HepG2 (cell line): ENCODE measurements at regions not wholly inside any gene's neighbourhood (a gene's known extent, or its start where the extent isn't known, plus 50 kb on each side); places are given as distances from the start of the nearest gene placed in this dataset.

Source experiments
- ATAC-seq: fragments of 200-7000 bp; cut with Tn5 transposase; 3 replicates; pipeline ENCODE4 v1.9.1; 2020; ENCODE audit warnings: mild to moderate bottlenecking, moderate library complexity
- BruUV-seq: library from RNA; stranded (reverse); fragments of 400-500 nt; replicated peaks from 2 replicates; lab custom pipeline; 2021; lab: Mats Ljungman, UMichigan
- CTCF ChIA-PET: fragments of 300-600 bp; formaldehyde crosslinking; extraction: SDS; loops from one replicate; lab custom pipeline; 2021; ENCODE audit warnings: low total read pairs, inconsistent platforms, low intra/inter-chr PET ratio; lab: Yijun Ruan, JAX
- POLR2A ChIA-PET: fragments of 350-600 bp; sonication (Branson Sonifier 250); formaldehyde crosslinking; loops from one replicate; lab custom pipeline; 2020; ENCODE audit warnings: antibody characterized with exemption, inconsistent platforms; lab: Yijun Ruan, JAX
- DNase-seq: peaks from one replicate; pipeline ENCODE4 v3.0.0-alpha.2; 2015; ENCODE audit warnings: low spot score
- FAIRE-seq: peaks from 3 replicates; lab custom pipeline; 2011; peaks lifted over from hg19 to GRCh38; lab: Jason Lieb, UNC
- H2AFZ ChIP-seq: one replicate; pipeline ENCODE4 v1.6.1; 2011; ENCODE audit warnings: low read length, inconsistent platforms
- H3K27ac ChIP-seq: fragments of 300-600 bp; 3 replicates; pipeline ENCODE4 v1.8.0; 2011; ENCODE audit warnings: mixed run types, mild to moderate bottlenecking, mixed read lengths, low read length, inconsistent platforms; ENCODE audit not compliant: insufficient read depth; ENCODE audit errors: extremely low read length
- H3K27me3 ChIP-seq, 2 experiments: fragments of 200-600 bp in 1 of 2; 2 replicates in 1 of 2; 3 replicates in 1 of 2; pipeline versions ENCODE4 v1.6.0 to v1.8.0; 2011; ENCODE audit warnings: low read length in 2 of 2, mild to moderate bottlenecking in 2 of 2, moderate library complexity in 2 of 2, inconsistent platforms in 1 of 2; ENCODE audit not compliant: insufficient read depth in 2 of 2, control insufficient read depth in 1 of 2
- H3K36me3 ChIP-seq, 2 experiments: fragments of 200-600 bp in 1 of 2; replicated peaks in 1 of 2; 2 replicates in 1 of 2; 3 replicates in 1 of 2; pipeline versions ENCODE4 v1.5.1 to v1.8.0; 2011; ENCODE audit warnings: low read length in 2 of 2, inconsistent platforms in 1 of 2; ENCODE audit not compliant: insufficient read depth in 2 of 2, control insufficient read depth in 1 of 2
- H3K4me1 ChIP-seq: 2 replicates; pipeline ENCODE4 v1.5.1; 2012; ENCODE audit warnings: low read length, inconsistent platforms; ENCODE audit not compliant: insufficient read depth
- H3K4me2 ChIP-seq: 2 replicates; pipeline ENCODE4 v1.6.0; 2011; ENCODE audit warnings: low read depth, low read length, inconsistent platforms
- H3K4me3 ChIP-seq, 3 experiments: fragments of 200-600 bp in 1 of 3; sonication (generic), shearing (Covaris generic) in 1 of 3; replicated peaks in 1 of 3; 2 replicates each; pipeline ENCODE4 v1.5.1; 2011 to 2016; ENCODE audit warnings: low read length in 3 of 3, inconsistent platforms in 2 of 3, low read depth in 2 of 3, mild to moderate bottlenecking in 2 of 3, control low read depth in 1 of 3, mixed read lengths in 1 of 3; ENCODE audit not compliant: insufficient read depth in 1 of 3
- H3K79me2 ChIP-seq: one replicate; pipeline ENCODE4 v1.6.1; 2011; ENCODE audit warnings: low read length, inconsistent platforms; ENCODE audit not compliant: insufficient read depth
- H3K9ac ChIP-seq: 2 replicates; pipeline ENCODE4 v1.6.0; 2011; ENCODE audit warnings: mild to moderate bottlenecking, low read depth, low read length, inconsistent platforms; ENCODE audit not compliant: insufficient read depth
- H3K9me3 ChIP-seq: 2 replicates; pipeline ENCODE4 v1.5.1; 2012; ENCODE audit warnings: mild to moderate bottlenecking, low read length
- H4K20me1 ChIP-seq: 2 replicates; pipeline ENCODE4 v1.6.0; 2011; ENCODE audit warnings: inconsistent platforms, mild to moderate bottlenecking, low read length, moderate library complexity; ENCODE audit not compliant: insufficient read depth
- GTF3A ChIP-seq: sonication (generic); formaldehyde crosslinking; conservative IDR thresholded peaks from 2 replicates; pipeline ENCODE4 v1.4.0; 2020; ENCODE audit warnings: mild to moderate bottlenecking, missing genetic modification reagents
- HNRNPLL ChIP-seq: fragments of 200-400 bp; formaldehyde crosslinking; IDR thresholded peaks from 2 replicates; pipeline ENCODE4 v1.6.1; 2017; ENCODE audit warnings: mild to moderate bottlenecking, low read depth, low read length; ENCODE audit not compliant: poor library complexity, severe bottlenecking
- RBFOX2 ChIP-seq: fragments of 200-400 bp; formaldehyde crosslinking; IDR thresholded peaks from 2 replicates; pipeline ENCODE4 v1.6.1; 2017; ENCODE audit warnings: low read depth, mild to moderate bottlenecking, low read length
- RXRB ChIP-seq: IDR thresholded peaks from 2 replicates; pipeline ENCODE4 v1.6.1; 2016; ENCODE audit warnings: borderline replicate concordance, missing genetic modification reagents, missing compliant biosample characterization
- SP5 ChIP-seq: IDR thresholded peaks from 2 replicates; pipeline ENCODE4 v1.6.1; 2016; ENCODE audit warnings: low read depth, borderline replicate concordance
- STAT5B ChIP-seq: sonication (generic); formaldehyde crosslinking; IDR thresholded peaks from 2 replicates; pipeline ENCODE4 v1.4.0; 2020; ENCODE audit warnings: missing genetic modification reagents
- TBX3 ChIP-seq: fragments of 450-650 bp; IDR thresholded peaks from 2 replicates; pipeline ENCODE4 v1.6.1; 2017; ENCODE audit warnings: antibody characterized with exemption, mild to moderate bottlenecking, inconsistent platforms, borderline replicate concordance
- WIZ ChIP-seq: sonication (generic); formaldehyde crosslinking; IDR thresholded peaks from 2 replicates; pipeline ENCODE4 v1.5.1; 2020; ENCODE audit warnings: mild to moderate bottlenecking, missing genetic modification reagents
- ZNF460 ChIP-seq: sonication (generic); formaldehyde crosslinking; IDR thresholded peaks from 2 replicates; pipeline ENCODE4 v1.5.1; 2020; ENCODE audit warnings: missing genetic modification reagents, mild to moderate bottlenecking, borderline replicate concordance
- WGBS: methylation state at CpG from one replicate; pipeline ENCODE4 v1.1.6; 2017; ENCODE audit warnings: low lambda C conversion rate; 5-methylcytosine and 5-hydroxymethylcytosine counted together
- in situ Hi-C: cut with HindIII; loops from 2 replicates; pipeline ENCODE4 v1.10.0; 2017; ENCODE audit warnings: low pct_unique_long_range_greater_than_20kb; ENCODE audit not compliant: extremely low pct_ligation_motif_present
- intact Hi-C: fragments of 100-400 bp; cut with micrococcal nuclease; formaldehyde crosslinking; loops from one replicate; pipeline ENCODE4 v1.10.0; 2022; ENCODE audit not compliant: unreplicated experiment
- TF ChIP-seq, protein P1 (sequence below), 2 experiments: sonication (generic) in 1 of 2; formaldehyde crosslinking in 1 of 2; IDR thresholded peaks; 2 replicates each; pipeline versions ENCODE4 v1.5.1 to v1.6.1; 2011 to 2020; ENCODE audit warnings: borderline replicate concordance in 1 of 2, low read depth in 1 of 2, low read length in 1 of 2, mild to moderate bottlenecking in 1 of 2, missing genetic modification reagents in 1 of 2, moderate library complexity in 1 of 2
- TF ChIP-seq, protein P2 (sequence below): sonication (generic); formaldehyde crosslinking; IDR thresholded peaks from 2 replicates; pipeline ENCODE4 v1.5.0; 2020; ENCODE audit warnings: missing genetic modification reagents, mild to moderate bottlenecking, borderline replicate concordance
- TF ChIP-seq, protein P3 (sequence below): sonication (generic); formaldehyde crosslinking; IDR thresholded peaks from 2 replicates; pipeline ENCODE4 v1.4.0; 2020; ENCODE audit warnings: missing genetic modification reagents
- TF ChIP-seq, protein P4 (sequence below): sonication (generic); formaldehyde crosslinking; conservative IDR thresholded peaks from 2 replicates; pipeline ENCODE4 v1.4.0; 2020; ENCODE audit warnings: mild to moderate bottlenecking, missing genetic modification reagents, moderate library complexity

DNA sequence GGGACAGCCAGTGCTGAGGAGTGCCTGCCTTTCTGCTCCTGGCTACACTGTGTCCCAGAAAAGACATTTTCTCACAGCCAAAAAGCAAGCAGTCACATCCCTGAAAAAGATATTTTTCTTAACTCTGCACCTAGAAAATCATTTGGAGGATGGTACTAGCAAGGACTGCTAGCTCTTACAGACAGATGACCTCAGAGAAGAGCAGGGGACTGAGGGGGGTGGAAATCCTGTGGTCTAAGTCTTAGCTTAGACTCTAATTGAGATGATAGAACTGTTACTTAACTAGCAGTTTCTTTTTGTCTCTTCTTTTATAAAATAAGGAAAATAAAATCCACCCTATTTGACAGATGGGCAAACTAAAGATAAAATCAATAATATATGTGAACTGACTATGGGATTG is 152.8 kb downstream of the TMEM200A start (continued):
- TF ChIP-seq, protein P1, sequence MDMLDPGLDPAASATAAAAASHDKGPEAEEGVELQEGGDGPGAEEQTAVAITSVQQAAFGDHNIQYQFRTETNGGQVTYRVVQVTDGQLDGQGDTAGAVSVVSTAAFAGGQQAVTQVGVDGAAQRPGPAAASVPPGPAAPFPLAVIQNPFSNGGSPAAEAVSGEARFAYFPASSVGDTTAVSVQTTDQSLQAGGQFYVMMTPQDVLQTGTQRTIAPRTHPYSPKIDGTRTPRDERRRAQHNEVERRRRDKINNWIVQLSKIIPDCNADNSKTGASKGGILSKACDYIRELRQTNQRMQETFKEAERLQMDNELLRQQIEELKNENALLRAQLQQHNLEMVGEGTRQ (IDR thresholded peaks at IDR 0.05; ENCODE audit: low read depth, low read length): no peak
- TF ChIP-seq, protein P1 (CRISPR knock-in tag; IDR thresholded peaks at IDR 0.05; ENCODE audit: borderline replicate concordance): no peak
- TF ChIP-seq TBX3: no peak
- TF ChIP-seq, all 625 proteins: peak for 0

DNA sequence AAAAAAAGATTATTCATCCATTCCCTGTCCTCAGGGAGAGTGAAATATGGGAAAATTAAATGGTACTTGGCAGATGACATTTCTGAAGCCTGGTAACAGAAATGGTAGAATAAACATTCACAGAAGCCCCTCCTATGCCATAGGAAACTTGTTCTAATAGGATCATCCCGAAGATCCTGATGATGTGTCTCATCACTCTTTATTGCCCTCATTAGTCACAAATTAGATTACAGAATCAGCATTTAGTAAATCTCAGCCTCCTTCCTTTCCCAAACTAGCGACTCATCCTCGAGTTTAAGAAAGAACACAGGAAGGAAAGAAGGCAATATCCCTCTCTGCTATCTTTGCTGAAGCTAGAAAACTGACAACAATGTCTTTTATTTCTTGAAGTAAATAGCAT is 154.4 kb downstream of the TMEM200A start:
- Histone ChIP-seq H3K27ac (no peak overlapping the region), H3K27me3 (peaks cover 0 to 6% of the 10 kb centered on the region in 2 experiments; a peak in 1 of 5 replicates), H4K20me1 (no peaks in the 10 kb centered on the region), H3K4me2 (no peak overlapping the region), H3K9ac (no peak overlapping the region), H3K79me2 (no peaks in the 10 kb centered on the region), H2AFZ (no peak overlapping the region), H3K4me1 (no peaks in the 10 kb centered on the region), H3K4me3 (no peak overlapping the region), H3K9me3 (no peaks in the 10 kb centered on the region), H3K36me3 (no peaks in the 10 kb centered on the region)
- POLR2A ChIA-PET: no interaction called here
- ATAC-seq (no peak), FAIRE-seq (no peak), DNase-seq (no peak)
- intact Hi-C loops (no loop called here), in situ Hi-C loops (no loop called here)
- under 1% methylated on average over 3 of the region's 3 CpGs for WGBS
- BruUV-seq: no TSS peak
- CTCF ChIA-PET: no interaction called here
- TF ChIP-seq SP5 (CRISPR knock-in tag) (no peak), GTF3A (no peak), RXRB (CRISPR knock-in tag) (no peak), ZNF460 (CRISPR knock-in tag) (no peak), RBFOX2 (no peak), HNRNPLL (no peak), WIZ (CRISPR knock-in tag) (no peak), STAT5B (CRISPR knock-in tag) (no peak)
- TF ChIP-seq, protein P2, sequence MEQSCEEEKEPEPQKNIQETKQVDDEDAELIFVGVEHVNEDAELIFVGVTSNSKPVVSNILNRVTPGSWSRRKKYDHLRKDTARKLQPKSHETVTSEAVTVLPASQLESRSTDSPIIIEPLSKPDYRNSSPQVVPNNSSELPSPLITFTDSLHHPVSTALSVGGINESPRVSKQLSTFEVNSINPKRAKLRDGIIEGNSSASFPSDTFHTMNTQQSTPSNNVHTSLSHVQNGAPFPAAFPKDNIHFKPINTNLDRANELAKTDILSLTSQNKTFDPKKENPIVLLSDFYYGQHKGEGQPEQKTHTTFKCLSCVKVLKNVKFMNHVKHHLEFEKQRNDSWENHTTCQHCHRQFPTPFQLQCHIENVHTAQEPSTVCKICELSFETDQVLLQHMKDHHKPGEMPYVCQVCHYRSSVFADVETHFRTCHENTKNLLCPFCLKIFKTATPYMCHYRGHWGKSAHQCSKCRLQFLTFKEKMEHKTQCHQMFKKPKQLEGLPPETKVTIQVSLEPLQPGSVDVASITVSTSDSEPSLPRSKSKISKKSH (CRISPR knock-in tag): no peak
- TF ChIP-seq, protein P3, sequence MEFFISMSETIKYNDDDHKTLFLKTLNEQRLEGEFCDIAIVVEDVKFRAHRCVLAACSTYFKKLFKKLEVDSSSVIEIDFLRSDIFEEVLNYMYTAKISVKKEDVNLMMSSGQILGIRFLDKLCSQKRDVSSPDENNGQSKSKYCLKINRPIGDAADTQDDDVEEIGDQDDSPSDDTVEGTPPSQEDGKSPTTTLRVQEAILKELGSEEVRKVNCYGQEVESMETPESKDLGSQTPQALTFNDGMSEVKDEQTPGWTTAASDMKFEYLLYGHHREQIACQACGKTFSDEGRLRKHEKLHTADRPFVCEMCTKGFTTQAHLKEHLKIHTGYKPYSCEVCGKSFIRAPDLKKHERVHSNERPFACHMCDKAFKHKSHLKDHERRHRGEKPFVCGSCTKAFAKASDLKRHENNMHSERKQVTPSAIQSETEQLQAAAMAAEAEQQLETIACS (CRISPR knock-in tag): no peak
- TF ChIP-seq, protein P4, sequence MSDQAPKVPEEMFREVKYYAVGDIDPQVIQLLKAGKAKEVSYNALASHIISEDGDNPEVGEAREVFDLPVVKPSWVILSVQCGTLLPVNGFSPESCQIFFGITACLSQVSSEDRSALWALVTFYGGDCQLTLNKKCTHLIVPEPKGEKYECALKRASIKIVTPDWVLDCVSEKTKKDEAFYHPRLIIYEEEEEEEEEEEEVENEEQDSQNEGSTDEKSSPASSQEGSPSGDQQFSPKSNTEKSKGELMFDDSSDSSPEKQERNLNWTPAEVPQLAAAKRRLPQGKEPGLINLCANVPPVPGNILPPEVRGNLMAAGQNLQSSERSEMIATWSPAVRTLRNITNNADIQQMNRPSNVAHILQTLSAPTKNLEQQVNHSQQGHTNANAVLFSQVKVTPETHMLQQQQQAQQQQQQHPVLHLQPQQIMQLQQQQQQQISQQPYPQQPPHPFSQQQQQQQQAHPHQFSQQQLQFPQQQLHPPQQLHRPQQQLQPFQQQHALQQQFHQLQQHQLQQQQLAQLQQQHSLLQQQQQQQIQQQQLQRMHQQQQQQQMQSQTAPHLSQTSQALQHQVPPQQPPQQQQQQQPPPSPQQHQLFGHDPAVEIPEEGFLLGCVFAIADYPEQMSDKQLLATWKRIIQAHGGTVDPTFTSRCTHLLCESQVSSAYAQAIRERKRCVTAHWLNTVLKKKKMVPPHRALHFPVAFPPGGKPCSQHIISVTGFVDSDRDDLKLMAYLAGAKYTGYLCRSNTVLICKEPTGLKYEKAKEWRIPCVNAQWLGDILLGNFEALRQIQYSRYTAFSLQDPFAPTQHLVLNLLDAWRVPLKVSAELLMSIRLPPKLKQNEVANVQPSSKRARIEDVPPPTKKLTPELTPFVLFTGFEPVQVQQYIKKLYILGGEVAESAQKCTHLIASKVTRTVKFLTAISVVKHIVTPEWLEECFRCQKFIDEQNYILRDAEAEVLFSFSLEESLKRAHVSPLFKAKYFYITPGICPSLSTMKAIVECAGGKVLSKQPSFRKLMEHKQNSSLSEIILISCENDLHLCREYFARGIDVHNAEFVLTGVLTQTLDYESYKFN: no peak
